Tibial artery (tissue), 4 donors: ENCODE measurements at regions not wholly inside any gene's neighbourhood (a gene's known extent, or its start where the extent isn't known, plus 50 kb on each side); places are given as distances from the start of the nearest gene placed in this dataset.
"Not testable (repeated sequence)": the region's sequence is repeated elsewhere in the genome, so short reads cannot be mapped to it uniquely, and the experiment has no call there.

ENCODE experiments used
- DNase-seq, 2 donors: peaks; one replicate each; pipeline ENCODE4 v3.0.0-alpha.2; 2019
- H3K27ac ChIP-seq, 2 donors: fragments of 200-600 bp; sonication (generic) in 1 of 2; 1 replicate in 1 of 2; 2 replicates in 1 of 2; pipeline ENCODE4 v1.5.1; 2018 to 2019; ENCODE audit warnings: mild to moderate bottlenecking in 1 of 2
- H3K27me3 ChIP-seq, 2 donors: fragments of 200-600 bp; sonication (generic) in 1 of 2; one replicate each; pipeline versions ENCODE4 v1.5.1 to v1.6.0; 2016 to 2019
- H3K36me3 ChIP-seq, 3 donors: fragments of 200-600 bp; sonication (generic) in 2 of 3; one replicate each; pipeline ENCODE4 v1.5.1; 2016 to 2019; ENCODE audit warnings: mild to moderate bottlenecking in 2 of 3
- H3K4me1 ChIP-seq, 4 donors: fragments of 200-600 bp; sonication (generic) in 2 of 4; 1 replicate in 3 of 4; 2 replicates in 1 of 4; pipeline ENCODE4 v1.5.1; 2016 to 2019
- H3K4me3 ChIP-seq, 2 donors: fragments of 200-600 bp; sonication (generic) in 1 of 2; 1 replicate in 1 of 2; 2 replicates in 1 of 2; pipeline ENCODE4 v1.5.1; 2018 to 2019; ENCODE audit warnings: mild to moderate bottlenecking in 2 of 2
- H3K9me3 ChIP-seq, 3 donors: fragments of 200-600 bp; sonication (generic) in 1 of 3; one replicate each; pipeline ENCODE4 v1.5.1; 2016 to 2019
- CTCF ChIP-seq, 2 experiments: fragments of 200-600 bp in 1 of 2; fragments of 450-650 bp in 1 of 2; IDR thresholded peaks; one replicate each; pipeline ENCODE4 v1.5.1; 2017 to 2019; ENCODE audit warnings: antibody characterized with exemption in 2 of 2, mild to moderate bottlenecking in 1 of 2, moderate library complexity in 1 of 2
- intact Hi-C: fragments of 100-400 bp; cut with DNase I; formaldehyde crosslinking; loops from one replicate; pipeline ENCODE4 v1.15.0; 2023; ENCODE audit warnings: low total_unique reads

- Histone ChIP-seq H3K27me3 (no peaks in the 10 kb centered on the region), H3K4me1 (no peaks in the 10 kb centered on the region), H3K9me3 (no peaks in the 10 kb centered on the region), H3K36me3 (no peaks in the 10 kb centered on the region), H3K27ac (no peak overlapping the region), H3K4me3 (no peak overlapping the region)
- no peak for TF ChIP-seq CTCF (IDR thresholded peaks at IDR 0.05)
- intact Hi-C loops: no loop called here
- no peak for DNase-seq
These were observed 360.6 kb downstream of the FAM72C start for GRCh38 chr1:143611159-143611558.

- DNase-seq: no peak
- Histone ChIP-seq H3K27ac (no peak overlapping the region), H3K27me3 (no peaks in the 10 kb centered on the region), H3K9me3 (no peaks in the 10 kb centered on the region), H3K36me3 (no peaks in the 10 kb centered on the region), H3K4me1 (no peaks in the 10 kb centered on the region), H3K4me3 (no peak overlapping the region)
- intact Hi-C loops: no loop called here
- TF ChIP-seq CTCF (IDR thresholded peaks at IDR 0.05): no peak
These were observed 361.6 kb downstream of the FAM72C start for GRCh38 chr1:143610196-143610595.

- no peak for TF ChIP-seq CTCF (IDR thresholded peaks at IDR 0.05)
These were observed 366.9 kb downstream of the FAM72C start for GRCh38 chr1:143604887-143605286.

GRCh38 chr1:143584508-143584907 lies 387.3 kb downstream of the FAM72C start:
- no peak for DNase-seq
- intact Hi-C loops: no loop called here
- Histone ChIP-seq H3K4me3 (no peak overlapping the region), H3K36me3 (no peaks in the 10 kb centered on the region), H3K27me3 (no peaks in the 10 kb centered on the region), H3K4me1 (no peaks in the 10 kb centered on the region), H3K9me3 (no peaks in the 10 kb centered on the region), H3K27ac (no peak overlapping the region)
- no peak for TF ChIP-seq CTCF (IDR thresholded peaks at IDR 0.05)

More at GRCh38 chr1:143604887-143605286, 366.9 kb downstream of the FAM72C start:
- Histone ChIP-seq H3K9me3 (no peaks in the 10 kb centered on the region), H3K27me3 (no peaks in the 10 kb centered on the region), H3K27ac (no peak overlapping the region), H3K4me1 (no peaks in the 10 kb centered on the region), H3K36me3 (no peaks in the 10 kb centered on the region), H3K4me3 (no peak overlapping the region)
- DNase-seq: no peak
- intact Hi-C loops: no loop called here

GRCh38 chr1:143574891-143575520 lies 396.8 kb downstream of the FAM72C start:
- Histone ChIP-seq H3K27me3 (no peaks in the 10 kb centered on the region), H3K27ac (no peak overlapping the region), H3K9me3 (no peaks in the 10 kb centered on the region), H3K4me3 (no peak overlapping the region), H3K36me3 (no peaks in the 10 kb centered on the region), H3K4me1 (no peaks in the 10 kb centered on the region)
- no peak for DNase-seq
- intact Hi-C loops: no loop called here
- no peak for TF ChIP-seq CTCF (IDR thresholded peaks at IDR 0.05)

GRCh38 chr1:143572661-143573060 lies 399.1 kb downstream of the FAM72C start:
- H3K27me3 ChIP-seq, DNase-seq, H3K4me1 ChIP-seq, H3K9me3 ChIP-seq, intact Hi-C loops, H3K27ac ChIP-seq, H3K36me3 ChIP-seq, H3K4me3 ChIP-seq: not testable (repeated sequence)

GRCh38 chr1:143563761-143564160 lies 408.0 kb downstream of the FAM72C start:
- H3K27ac ChIP-seq, intact Hi-C loops, DNase-seq, H3K36me3 ChIP-seq, H3K4me3 ChIP-seq, H3K9me3 ChIP-seq, H3K27me3 ChIP-seq, H3K4me1 ChIP-seq: not testable (repeated sequence)
